Activated T-cell treated with anti-CD3 and anti-CD28 coated beads for 1 hour (primary cell): ENCODE measurements at regions not wholly inside any gene's neighbourhood (a gene's known extent, or its start where the extent isn't known, plus 50 kb on each side); places are given as distances from the start of the nearest gene placed in this dataset.
"Not testable (repeated sequence)": the region's sequence is repeated elsewhere in the genome, so short reads cannot be mapped to it uniquely, and the experiment has no call there.

ENCODE experiments used
- DNase-seq: peaks from one replicate; pipeline ENCODE4 v3.0.0-alpha.2; 2020; ENCODE audit warnings: low read depth

- DNase-seq: no peak
These were observed 587.7 kb downstream of the CPS1 start for GRCh38 chr2:211144078-211144477.

GRCh38 chr2:211144974-211145665 is 588.7 kb downstream of the CPS1 start:
- no peak for DNase-seq

DNA sequence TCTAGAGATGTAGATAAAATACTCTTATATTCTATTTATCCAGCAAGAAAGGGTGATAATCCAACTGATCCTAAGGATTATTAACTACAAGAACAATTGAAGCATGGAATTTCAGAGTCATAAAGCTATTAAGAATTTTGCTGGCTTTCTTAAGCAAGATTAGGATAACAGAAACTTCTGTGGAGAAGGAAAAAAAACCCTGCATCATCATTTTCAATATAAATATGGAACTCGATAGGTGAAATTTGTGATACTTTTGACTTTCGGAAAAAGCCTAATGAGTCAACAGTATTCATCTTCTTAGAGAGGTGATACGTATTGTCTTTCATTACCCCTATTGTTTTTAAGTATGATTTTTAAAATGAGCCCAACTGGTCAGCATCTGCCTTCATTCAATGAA is 593.3 kb downstream of the CPS1 start:
- no peak for DNase-seq

GRCh38 chr2:211157211-211157610 is 600.8 kb downstream of the CPS1 start:
- no peak for DNase-seq

GRCh38 chr2:211157856-211158463 is 601.6 kb downstream of the CPS1 start:
- DNase-seq: peak; percentile 53

DNA sequence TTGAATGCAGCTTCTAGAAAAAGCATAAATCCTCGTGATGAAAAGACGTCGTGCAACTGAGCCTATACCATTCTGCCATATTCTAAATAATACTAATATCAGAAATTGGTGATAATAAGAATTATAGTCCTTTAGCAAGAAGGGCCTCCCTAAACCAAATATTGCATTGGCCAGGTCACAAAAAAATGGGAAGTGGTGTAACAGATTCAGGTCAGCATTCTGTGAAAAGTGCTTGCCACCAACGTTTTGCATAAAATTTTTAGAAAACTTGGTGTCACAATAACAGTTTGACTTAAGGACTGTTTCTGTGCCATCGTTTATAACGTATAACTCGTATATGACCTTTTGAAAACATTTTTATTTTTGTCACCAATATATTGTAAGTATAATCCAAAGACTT is 603.6 kb downstream of the CPS1 start:
- no peak for DNase-seq

DNA sequence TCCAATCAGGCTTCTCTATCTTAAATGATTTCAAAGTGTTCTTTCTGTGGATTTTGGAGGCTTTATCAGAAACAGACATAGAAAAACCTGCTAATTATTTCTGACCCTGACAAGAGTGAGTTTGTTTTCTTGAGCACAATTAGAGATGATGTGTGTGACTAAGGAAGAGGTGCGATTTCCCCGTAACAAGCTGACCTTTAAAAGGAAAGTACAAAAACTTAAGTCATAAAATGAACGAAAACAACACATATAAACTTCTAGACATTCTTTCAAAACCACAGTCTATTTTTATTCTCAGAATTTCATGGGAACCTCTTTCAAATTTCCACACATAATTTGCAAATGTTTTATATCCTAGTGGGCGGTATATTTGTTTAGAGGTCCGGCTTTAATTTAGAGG is 604.8 kb downstream of the CPS1 start:
- no peak for DNase-seq

DNA sequence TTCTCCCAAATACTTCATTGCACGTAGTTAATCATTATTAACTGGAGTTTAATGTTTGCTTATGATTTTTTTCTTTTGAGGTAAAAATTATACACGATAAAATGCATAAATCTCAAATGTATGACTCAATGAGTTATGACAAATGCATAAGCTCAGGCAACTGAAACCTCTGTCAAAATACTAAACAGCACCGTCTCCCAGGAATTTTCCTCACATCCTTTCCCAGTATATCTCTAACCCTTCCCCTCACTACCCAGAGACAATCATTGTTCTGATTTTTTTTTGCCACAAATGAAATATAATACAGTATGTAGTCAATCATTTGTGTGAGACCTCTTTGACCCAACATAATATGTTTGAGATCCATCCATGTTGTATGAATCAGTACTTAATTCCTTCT is 606.5 kb downstream of the CPS1 start:
- DNase-seq: no peak

DNA sequence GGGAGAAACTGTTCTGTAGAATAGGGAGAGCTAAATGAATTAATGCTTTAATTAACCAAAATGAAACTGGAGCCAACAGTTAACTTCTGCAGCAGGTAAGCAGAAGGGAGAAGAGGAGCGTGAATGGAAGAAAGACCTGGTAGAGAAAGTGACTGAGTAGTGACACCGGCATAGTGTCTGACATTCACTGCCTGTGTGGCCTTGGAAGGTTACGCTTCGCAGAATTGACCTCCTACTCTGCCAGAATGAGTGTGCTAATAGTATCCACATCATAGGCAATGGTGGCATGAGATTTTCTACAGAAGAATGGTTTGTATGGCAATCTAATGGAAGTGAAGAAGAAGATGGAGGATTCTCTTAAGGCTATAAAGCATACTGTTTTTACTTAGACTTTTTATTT is 614.4 kb downstream of the CPS1 start:
- no peak for DNase-seq

DNA sequence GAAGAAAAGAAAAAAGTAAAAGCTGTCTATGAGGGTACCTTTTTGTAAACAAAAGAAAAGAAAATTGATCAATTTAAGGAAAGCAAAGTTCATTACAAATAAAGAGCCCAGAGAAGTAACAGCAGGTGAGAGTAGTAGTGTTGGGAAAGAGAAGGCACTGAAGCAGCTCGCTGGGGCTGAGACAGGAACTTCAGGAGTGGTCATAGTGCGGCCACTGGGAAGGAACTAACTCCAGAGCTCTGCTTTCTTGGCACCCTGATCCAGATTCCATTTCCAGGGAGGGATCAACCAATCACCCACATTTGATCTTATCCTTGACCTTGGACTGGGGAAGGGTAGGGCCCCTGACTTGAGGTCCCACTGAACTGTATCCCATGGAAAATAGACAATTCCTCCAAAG is 617.6 kb downstream of the CPS1 start:
- DNase-seq: no peak

GRCh38 chr2:211174631-211175030 is 618.2 kb downstream of the CPS1 start:
- DNase-seq: no peak

- no peak for DNase-seq
These were observed 619.6 kb downstream of the CPS1 start for GRCh38 chr2:211175956-211176355.

- no peak for DNase-seq
These were observed 620.2 kb downstream of the CPS1 start for GRCh38 chr2:211176514-211177141.

- DNase-seq: no peak
These were observed 625.2 kb downstream of the CPS1 start for GRCh38 chr2:211181626-211182025.

DNA sequence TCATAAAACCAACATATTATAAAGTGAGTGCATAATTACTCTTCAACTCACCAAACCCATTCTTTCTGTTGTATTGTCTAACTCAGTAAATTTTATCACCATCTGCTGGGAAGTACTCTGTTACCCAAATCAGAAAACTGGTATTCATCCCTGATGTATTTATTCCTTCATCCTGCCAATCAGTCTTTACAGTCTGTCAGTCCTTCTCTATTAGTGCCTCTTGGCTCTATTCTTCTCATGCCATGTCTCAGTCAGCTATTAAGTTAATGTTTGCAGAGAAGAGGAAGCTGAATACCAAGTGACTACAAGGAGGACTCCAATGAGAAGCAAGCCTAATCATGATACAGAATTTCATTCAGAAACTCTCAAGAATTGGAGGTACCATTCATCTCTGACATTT is 631.2 kb downstream of the CPS1 start:
- DNase-seq: no peak

GRCh38 chr2:211203986-211204385 is 647.6 kb downstream of the CPS1 start:
- no peak for DNase-seq

DNA sequence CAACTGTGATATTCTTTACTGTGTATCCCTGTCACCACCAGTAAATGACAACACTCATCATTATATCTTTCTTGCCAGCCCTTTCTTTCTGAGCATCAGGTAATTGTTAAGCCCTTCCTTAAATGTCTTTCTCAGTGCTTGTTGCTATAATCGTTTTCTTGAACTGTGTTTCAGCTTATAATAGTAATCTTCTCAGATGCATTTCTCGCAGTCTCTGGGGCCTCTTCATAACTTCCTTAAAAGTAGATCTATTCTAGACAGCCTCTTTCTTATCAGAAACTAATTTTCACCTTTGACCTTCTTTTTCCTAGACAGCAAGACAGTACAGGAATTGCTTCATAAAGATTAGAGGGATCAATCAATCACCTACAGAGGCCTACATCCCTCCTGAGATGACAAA is 648.1 kb downstream of the CPS1 start:
- DNase-seq: no peak

GRCh38 chr2:211204902-211205301 is 648.5 kb downstream of the CPS1 start:
- no peak for DNase-seq

GRCh38 chr2:211205358-211205757 is 649.0 kb downstream of the CPS1 start:
- no peak for DNase-seq

DNA sequence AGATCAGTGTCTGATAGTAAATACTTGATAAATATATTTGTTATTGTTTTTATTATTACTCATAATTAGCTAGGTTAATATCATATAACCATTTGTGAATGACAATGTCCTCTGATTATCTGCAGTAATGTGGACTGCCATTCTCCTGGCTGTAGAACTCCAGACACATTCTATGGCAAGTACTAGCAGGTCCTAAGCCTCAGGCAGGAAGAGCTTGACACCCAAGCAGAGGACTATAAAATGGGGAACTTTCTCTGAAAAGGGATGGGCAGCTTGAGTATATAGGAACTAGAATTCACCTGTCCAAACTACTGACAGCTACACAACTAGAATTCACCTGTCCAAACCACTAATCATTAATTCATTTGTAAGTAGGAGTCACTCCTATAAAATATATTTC is 649.4 kb downstream of the CPS1 start:
- DNase-seq: no peak

GRCh38 chr2:211216221-211216620 is 659.8 kb downstream of the CPS1 start:
- no peak for DNase-seq

GRCh38 chr2:211219548-211219947 is 663.1 kb downstream of the CPS1 start:
- DNase-seq: not testable (repeated sequence)

DNA sequence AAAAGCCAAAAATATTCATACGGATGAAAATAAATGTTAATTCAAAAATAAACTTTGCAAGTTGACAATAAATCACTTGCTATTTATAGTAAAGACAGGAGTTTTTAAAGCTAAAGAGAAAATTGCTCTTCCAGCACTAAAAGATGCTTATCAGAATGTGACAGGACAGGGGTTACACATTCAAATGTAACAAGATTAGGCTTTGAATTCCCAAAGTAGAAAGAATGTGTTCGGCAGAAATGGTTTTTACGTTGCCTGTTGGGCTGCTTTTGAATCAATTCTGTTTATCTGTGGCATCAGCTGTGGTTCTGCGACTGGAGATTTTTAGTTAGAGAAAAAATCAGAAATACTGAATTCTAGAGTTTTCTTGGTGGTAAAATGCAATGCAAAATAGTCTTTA is 669.4 kb downstream of the CPS1 start:
- no peak for DNase-seq

- DNase-seq: no peak
These were observed 672.2 kb downstream of the CPS1 start for GRCh38 chr2:211228559-211228958.
